LHCN-M2 (cell line): ENCODE measurements at regions not wholly inside any gene's neighbourhood (a gene's known extent, or its start where the extent isn't known, plus 50 kb on each side); places are given as distances from the start of the nearest gene placed in this dataset.
"Not testable (repeated sequence)": the region's sequence is repeated elsewhere in the genome, so short reads cannot be mapped to it uniquely, and the experiment has no call there.

Experiments used
- DNase-seq: peaks from one replicate; pipeline ENCODE4 v3.0.0-alpha.2; 2012; ENCODE audit warnings: low read depth

GRCh38 chr6:169378620-169379381 is 125.2 kb upstream of the THBS2 start:
- DNase-seq = no peak

GRCh38 chr6:169376458-169376857 is 122.8 kb upstream of the THBS2 start:
- DNase-seq = no peak

GRCh38 chr6:169372589-169372988 is 118.9 kb upstream of the THBS2 start:
- no peak for DNase-seq

- DNase-seq = peak; percentile 25
Measured at GRCh38 chr6:169371344-169372127, 117.9 kb upstream of the THBS2 start.

GRCh38 chr6:169370666-169371343 is 117.2 kb upstream of the THBS2 start:
- DNase-seq = no peak

GRCh38 chr6:169370054-169370453 is 116.4 kb upstream of the THBS2 start:
- no peak for DNase-seq

- DNase-seq = no peak
Measured at GRCh38 chr6:169368200-169368599, 114.6 kb upstream of the THBS2 start.

GRCh38 chr6:169367507-169367906 is 113.9 kb upstream of the THBS2 start:
- no peak for DNase-seq

GRCh38 chr6:169366258-169366901 is 112.7 kb upstream of the THBS2 start:
- DNase-seq = no peak

GRCh38 chr6:169365567-169366257 is 112.1 kb upstream of the THBS2 start:
- no peak for DNase-seq

- peak; percentile 45 for DNase-seq
Measured at GRCh38 chr6:169363590-169363989, 109.9 kb upstream of the THBS2 start.

- no peak for DNase-seq
Measured at GRCh38 chr6:169362501-169363121, 109.0 kb upstream of the THBS2 start.

GRCh38 chr6:169355001-169355400 is 101.4 kb upstream of the THBS2 start:
- DNase-seq = not testable (repeated sequence)

- no peak for DNase-seq
Measured at GRCh38 chr6:169345146-169345545, 91.5 kb upstream of the THBS2 start.

GRCh38 chr6:169344750-169345065 is 91.1 kb upstream of the THBS2 start:
- no peak for DNase-seq

GRCh38 chr6:169343886-169344749 is 90.5 kb upstream of the THBS2 start:
- DNase-seq = no peak

GRCh38 chr6:169342710-169343109 is 89.1 kb upstream of the THBS2 start:
- DNase-seq = no peak

- DNase-seq = no peak
Measured at GRCh38 chr6:169341706-169342105, 88.1 kb upstream of the THBS2 start.

GRCh38 chr6:169341065-169341464 is 87.4 kb upstream of the THBS2 start:
- DNase-seq = no peak

- no peak for DNase-seq
Measured at GRCh38 chr6:169340395-169340794, 86.7 kb upstream of the THBS2 start.
